ENCODE measurements at regions not wholly inside any gene's neighbourhood (a gene's known extent, or its start where the extent isn't known, plus 50 kb on each side); places are given as distances from the start of the nearest gene placed in this dataset.

- in situ Hi-C loops (cut with MboI; ENCODE audit: low sequenced_read_pairs), result no loop called here
Measured at GRCh38 chr10:81008726-81009125, 471.0 kb downstream of the SH2D4B start.

- in situ Hi-C loops (cut with MboI; ENCODE audit: low sequenced_read_pairs), result no loop called here
Measured at GRCh38 chr10:81009296-81009695, 471.6 kb downstream of the SH2D4B start.

GRCh38 chr10:81013771-81014170 lies 476.1 kb downstream of the SH2D4B start:
- in situ Hi-C loops (cut with MboI; ENCODE audit: low sequenced_read_pairs), result no loop called here

GRCh38 chr10:81019029-81019890 lies 481.6 kb downstream of the SH2D4B start:
- in situ Hi-C loops (cut with MboI; ENCODE audit: low sequenced_read_pairs), result no loop called here

GRCh38 chr10:81021428-81022129 lies 483.9 kb downstream of the SH2D4B start:
- in situ Hi-C loops (cut with MboI; ENCODE audit: low sequenced_read_pairs), result no loop called here

GRCh38 chr10:81026591-81026990 lies 488.9 kb downstream of the SH2D4B start:
- in situ Hi-C loops (cut with MboI; ENCODE audit: low sequenced_read_pairs), result no loop called here

GRCh38 chr10:81027223-81027622 lies 489.5 kb downstream of the SH2D4B start:
- in situ Hi-C loops (cut with MboI; ENCODE audit: low sequenced_read_pairs), result no loop called here

GRCh38 chr10:81027706-81028105 lies 490.0 kb downstream of the SH2D4B start:
- in situ Hi-C loops (cut with MboI; ENCODE audit: low sequenced_read_pairs), result no loop called here

- in situ Hi-C loops (cut with MboI; ENCODE audit: low sequenced_read_pairs), result no loop called here
Measured at GRCh38 chr10:81031774-81032173, 494.1 kb downstream of the SH2D4B start.

- in situ Hi-C loops (cut with MboI; ENCODE audit: low sequenced_read_pairs), result no loop called here
Measured at GRCh38 chr10:81034383-81034782, 496.7 kb downstream of the SH2D4B start.

GRCh38 chr10:81036257-81036656 lies 498.6 kb downstream of the SH2D4B start:
- in situ Hi-C loops (cut with MboI; ENCODE audit: low sequenced_read_pairs), result no loop called here

GRCh38 chr10:81040031-81040430 lies 502.3 kb downstream of the SH2D4B start:
- in situ Hi-C loops (cut with MboI; ENCODE audit: low sequenced_read_pairs), result no loop called here

GRCh38 chr10:81040940-81041339 lies 503.2 kb downstream of the SH2D4B start:
- in situ Hi-C loops (cut with MboI; ENCODE audit: low sequenced_read_pairs), result no loop called here

- in situ Hi-C loops (cut with MboI; ENCODE audit: low sequenced_read_pairs), result no loop called here
Measured at GRCh38 chr10:81042647-81043046, 504.9 kb downstream of the SH2D4B start.

GRCh38 chr10:81065474-81065873 lies 527.8 kb downstream of the SH2D4B start:
- in situ Hi-C loops (cut with MboI; ENCODE audit: low sequenced_read_pairs), result no loop called here

- in situ Hi-C loops (cut with MboI; ENCODE audit: low sequenced_read_pairs), result no loop called here
Measured at GRCh38 chr10:81068460-81068859, 530.8 kb downstream of the SH2D4B start.

GRCh38 chr10:81071087-81071796 lies 533.5 kb downstream of the SH2D4B start:
- in situ Hi-C loops (cut with MboI; ENCODE audit: low sequenced_read_pairs), result no loop called here

- in situ Hi-C loops (cut with MboI; ENCODE audit: low sequenced_read_pairs), result no loop called here
Measured at GRCh38 chr10:81073155-81073554, 535.5 kb downstream of the SH2D4B start.

GRCh38 chr10:81081887-81082620 lies 544.4 kb downstream of the SH2D4B start:
- in situ Hi-C loops (cut with MboI; ENCODE audit: low sequenced_read_pairs), result no loop called here

- in situ Hi-C loops (cut with MboI; ENCODE audit: low sequenced_read_pairs), result no loop called here
Measured at GRCh38 chr10:81082621-81083376, 545.1 kb downstream of the SH2D4B start.
